HEK293 (cell line): ENCODE measurements at regions not wholly inside any gene's neighbourhood (a gene's known extent, or its start where the extent isn't known, plus 50 kb on each side); places are given as distances from the start of the nearest gene placed in this dataset.

Experiments used
- CTCF ChIP-seq: fragments of 450-650 bp; formaldehyde crosslinking; IDR thresholded peaks from 2 replicates; pipeline ENCODE4 v1.5.1; 2016; ENCODE audit warnings: missing biosample characterization, missing genetic modification characterization
- HOXA7 ChIP-seq: sonication (generic); formaldehyde crosslinking; IDR thresholded peaks from 2 replicates; pipeline ENCODE4 v1.8.1; 2022; ENCODE audit warnings: missing genetic modification reagents, borderline replicate concordance
- HOXC10 ChIP-seq: sonication (generic); formaldehyde crosslinking; IDR thresholded peaks from 2 replicates; pipeline ENCODE4 v1.8.1; 2023; ENCODE audit warnings: mild to moderate bottlenecking, missing genetic modification reagents
- MEIS1 ChIP-seq: sonication (generic); formaldehyde crosslinking; IDR thresholded peaks from 2 replicates; pipeline ENCODE4 v1.8.1; 2022; ENCODE audit warnings: missing genetic modification reagents, mild to moderate bottlenecking, borderline replicate concordance
- MYNN ChIP-seq: fragments of 450-650 bp; formaldehyde crosslinking; IDR thresholded peaks from 2 replicates; pipeline ENCODE4 v1.5.1; 2016; ENCODE audit warnings: missing biosample characterization, missing genetic modification characterization, borderline replicate concordance
- PATZ1 ChIP-seq: fragments of 450-650 bp; formaldehyde crosslinking; IDR thresholded peaks from 2 replicates; pipeline ENCODE4 v1.5.1; 2016; ENCODE audit warnings: missing biosample characterization, missing genetic modification characterization
- REST ChIP-seq: fragments of 450-650 bp; formaldehyde crosslinking; IDR thresholded peaks from 2 replicates; pipeline ENCODE4 v1.5.1; 2016; ENCODE audit warnings: missing biosample characterization, missing genetic modification characterization
- ZBTB1 ChIP-seq: fragments of 450-650 bp; formaldehyde crosslinking; IDR thresholded peaks from 2 replicates; pipeline ENCODE4 v1.5.1; 2016; ENCODE audit warnings: missing biosample characterization, missing genetic modification characterization
- ZFP37 ChIP-seq: fragments of 450-650 bp; formaldehyde crosslinking; IDR thresholded peaks from 2 replicates; pipeline ENCODE4 v1.5.1; 2016; ENCODE audit warnings: missing biosample characterization, missing genetic modification characterization
- ZNF2 ChIP-seq: fragments of 450-650 bp; formaldehyde crosslinking; IDR thresholded peaks from 2 replicates; pipeline ENCODE4 v1.5.1; 2016; ENCODE audit warnings: missing biosample characterization, missing genetic modification characterization
- ZNF37A ChIP-seq: fragments of 450-650 bp; IDR thresholded peaks from 2 replicates; pipeline ENCODE4 v1.5.1; 2018; ENCODE audit warnings: missing biosample characterization, missing genetic modification characterization
- ZNF416 ChIP-seq: fragments of 450-650 bp; formaldehyde crosslinking; IDR thresholded peaks from 2 replicates; pipeline ENCODE4 v1.5.1; 2016; ENCODE audit warnings: missing biosample characterization, missing genetic modification characterization

GRCh38 chr3:41143421-41144031 is 55.8 kb upstream of the CTNNB1 start:
- TF ChIP-seq CTCF = no peak
- no peak for TF ChIP-seq MEIS1 (CRISPR knock-in tag)
- no peak for TF ChIP-seq HOXC10 (CRISPR knock-in tag)
- no peak for TF ChIP-seq ZNF416 (tag by site-specific recombination)
- no peak for TF ChIP-seq PATZ1 (tag by site-specific recombination)
- TF ChIP-seq ZFP37 (tag by site-specific recombination) = no peak
- no peak for TF ChIP-seq ZBTB1 (tag by site-specific recombination)
- TF ChIP-seq REST (tag by site-specific recombination) = no peak
- no peak for TF ChIP-seq ZNF37A (tag by site-specific recombination)
- TF ChIP-seq MYNN (tag by site-specific recombination) = no peak
- TF ChIP-seq HOXA7 (CRISPR knock-in tag) = no peak
- TF ChIP-seq ZNF2 (tag by site-specific recombination) = no peak
